ENCODE measurements at regions not wholly inside any gene's neighbourhood (a gene's known extent, or its start where the extent isn't known, plus 50 kb on each side); places are given as distances from the start of the nearest gene placed in this dataset.
"Not testable (repeated sequence)": the region's sequence is repeated elsewhere in the genome, so short reads cannot be mapped to it uniquely, and the experiment has no call there.

- DNase-seq (ENCODE audit: low spot score): peak; percentile 8
These were observed 56.5 kb upstream of the GATA2 start for GRCh38 chr3:128549283-128550112.

GRCh38 chr3:128548426-128549282, 55.7 kb upstream of the GATA2 start:
- no peak for DNase-seq (ENCODE audit: low spot score)

- no peak for DNase-seq (ENCODE audit: low spot score)
These were observed 55.0 kb upstream of the GATA2 start for GRCh38 chr3:128548021-128548420.

GRCh38 chr3:128547368-128547987, 54.5 kb upstream of the GATA2 start:
- peak; percentile 17 for DNase-seq (ENCODE audit: low spot score)

- DNase-seq (ENCODE audit: low spot score): no peak
These were observed 53.6 kb upstream of the GATA2 start for GRCh38 chr3:128546646-128547045.

- DNase-seq (ENCODE audit: low spot score): no peak
These were observed 52.2 kb upstream of the GATA2 start for GRCh38 chr3:128545120-128545752.

GRCh38 chr3:128544190-128544589, 51.2 kb upstream of the GATA2 start:
- no peak for DNase-seq (ENCODE audit: low spot score)

- not testable (repeated sequence) for DNase-seq (ENCODE audit: low spot score)
These were observed 50.7 kb upstream of the GATA2 start for GRCh38 chr3:128543570-128544174.
